Esophagus mucosa (tissue), 1 donor: ENCODE measurements at regions not wholly inside any gene's neighbourhood (a gene's known extent, or its start where the extent isn't known, plus 50 kb on each side); places are given as distances from the start of the nearest gene placed in this dataset.
A peak's percentile ranks its signal among the peaks of the same experiment; 100 is the strongest.
"Not testable (repeated sequence)": the region's sequence is repeated elsewhere in the genome, so short reads cannot be mapped to it uniquely, and the experiment has no call there.

Source experiments
- ATAC-seq: fragments of 200-7000 bp; cut with Tn5 transposase; one replicate; pipeline ENCODE4 v1.9.1; 2020
- donor health status: DM: yes; HTN: yes; CAD: no.

- no peak for ATAC-seq
Observed at GRCh38 chr10:3659203-3659917, 125.6 kb downstream of the KLF6 start.

GRCh38 chr10:3658766-3659165 is 126.2 kb downstream of the KLF6 start:
- no peak for ATAC-seq

GRCh38 chr10:3656214-3656613 is 128.8 kb downstream of the KLF6 start:
- ATAC-seq, result no peak

GRCh38 chr10:3655528-3655927 is 129.5 kb downstream of the KLF6 start:
- peak; percentile 36 for ATAC-seq

GRCh38 chr10:3654980-3655379 is 130.0 kb downstream of the KLF6 start:
- ATAC-seq, result no peak

GRCh38 chr10:3654496-3654895 is 130.5 kb downstream of the KLF6 start:
- ATAC-seq, result no peak

- ATAC-seq, result not testable (repeated sequence)
Observed at GRCh38 chr10:3653303-3653702, 131.7 kb downstream of the KLF6 start.

GRCh38 chr10:3652886-3653285 is 132.1 kb downstream of the KLF6 start:
- no peak for ATAC-seq

- ATAC-seq, result no peak
Observed at GRCh38 chr10:3651969-3652653, 132.9 kb downstream of the KLF6 start.

GRCh38 chr10:3648576-3648975 is 136.4 kb downstream of the KLF6 start:
- ATAC-seq, result no peak

- no peak for ATAC-seq
Observed at GRCh38 chr10:3648170-3648569, 136.8 kb downstream of the KLF6 start.

GRCh38 chr10:3647074-3647473 is 137.9 kb downstream of the KLF6 start:
- no peak for ATAC-seq

- ATAC-seq, result no peak
Observed at GRCh38 chr10:3645406-3645805, 139.6 kb downstream of the KLF6 start.

GRCh38 chr10:3640816-3641215 is 144.2 kb downstream of the KLF6 start:
- ATAC-seq, result no peak

GRCh38 chr10:3639546-3639945 is 145.5 kb downstream of the KLF6 start:
- no peak for ATAC-seq

- peak; percentile 78 for ATAC-seq
Observed at GRCh38 chr10:3636356-3637181, 148.4 kb downstream of the KLF6 start.

- ATAC-seq, result peak; percentile 90
Observed at GRCh38 chr10:3635697-3636096, 149.3 kb downstream of the KLF6 start.

GRCh38 chr10:3635211-3635671 is 149.8 kb downstream of the KLF6 start:
- ATAC-seq, result peak; percentile 42

GRCh38 chr10:3634646-3635045 is 150.4 kb downstream of the KLF6 start:
- ATAC-seq, result not testable (repeated sequence)

GRCh38 chr10:3631701-3632330 is 153.2 kb downstream of the KLF6 start:
- no peak for ATAC-seq

GRCh38 chr10:3631291-3631690 is 153.7 kb downstream of the KLF6 start:
- ATAC-seq, result no peak

- ATAC-seq, result no peak
Observed at GRCh38 chr10:3625959-3626751, 158.9 kb downstream of the KLF6 start.
